ENCODE measurements at regions not wholly inside any gene's neighbourhood (a gene's known extent, or its start where the extent isn't known, plus 50 kb on each side); places are given as distances from the start of the nearest gene placed in this dataset.

DNA sequence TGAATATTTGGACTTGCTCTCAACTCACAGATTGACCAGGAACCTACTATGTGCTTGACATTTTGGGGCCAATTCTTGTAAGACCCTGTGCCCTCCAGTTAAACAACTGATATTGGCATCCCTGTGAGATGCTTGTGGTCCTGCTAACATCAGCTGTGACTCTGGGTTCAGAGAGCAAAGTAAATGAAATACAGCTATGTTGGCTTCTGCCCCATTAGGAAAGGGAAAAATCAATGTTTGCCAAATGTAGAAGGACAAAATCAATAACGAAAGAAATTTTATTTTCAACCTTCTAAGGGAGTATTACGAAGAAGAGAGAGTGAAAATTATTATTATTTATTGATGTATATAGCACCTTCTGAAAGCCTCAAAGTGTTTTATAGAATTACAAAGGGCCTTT is 266.9 kb upstream of the ARID1B start:
- DNase-seq = no peak

DNA sequence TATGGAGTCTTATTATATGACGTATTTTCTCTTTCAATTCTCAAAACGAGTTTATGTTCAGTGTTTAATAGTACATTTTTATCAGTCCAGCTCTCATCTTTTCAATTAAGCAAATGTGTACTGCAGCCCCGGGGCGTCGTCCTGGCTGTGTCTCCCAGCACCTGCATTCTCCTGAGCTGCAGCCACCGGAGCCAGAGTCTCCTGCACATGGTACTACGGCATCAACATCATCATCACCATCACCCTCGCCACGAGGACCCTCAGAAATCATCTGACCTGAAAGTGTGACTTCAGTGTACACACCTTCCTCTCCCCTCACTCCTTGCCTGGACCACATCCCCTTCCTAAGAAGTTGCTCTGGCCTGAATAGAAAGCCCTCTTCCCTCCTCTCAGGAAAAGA is 267.7 kb upstream of the ARID1B start:
- DNase-seq = no peak

DNA sequence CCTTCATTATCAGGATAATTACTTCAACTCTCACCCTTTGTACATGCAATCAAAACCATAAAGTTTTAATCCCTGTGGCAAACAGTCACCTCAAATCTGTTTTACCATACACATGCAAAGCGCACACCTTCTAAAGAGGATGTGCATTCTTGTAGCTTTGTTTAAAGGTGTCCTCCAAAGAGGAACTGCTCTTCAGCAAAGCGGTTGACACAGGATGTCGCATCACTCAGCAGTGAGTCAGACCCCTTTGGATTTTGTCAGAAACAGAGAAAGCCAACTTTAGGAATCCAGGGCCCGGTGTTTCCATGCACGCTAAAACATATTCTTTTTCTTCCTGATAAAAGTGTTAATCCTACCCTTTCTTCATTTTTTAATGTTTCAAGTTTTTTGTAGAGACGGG is 268.3 kb upstream of the ARID1B start:
- DNase-seq = no peak

DNA sequence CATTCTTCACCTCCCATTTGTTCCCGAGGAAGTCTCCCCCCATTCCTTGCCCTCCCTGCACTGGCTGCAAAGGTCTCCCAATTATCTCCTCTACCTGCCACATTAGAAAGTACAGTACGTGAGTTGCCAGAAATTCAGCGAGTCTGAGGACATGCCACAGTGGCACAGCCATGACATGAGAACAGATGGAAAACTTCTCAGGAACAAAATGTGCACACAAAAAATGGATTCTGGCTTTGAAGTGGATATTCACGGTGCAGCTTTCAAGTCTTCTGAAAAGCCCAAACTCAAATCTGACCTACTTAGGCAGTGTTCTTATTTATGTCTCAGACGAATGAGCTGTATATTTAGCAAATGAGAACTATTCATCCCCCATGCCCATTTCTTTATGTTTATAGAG is 269.1 kb upstream of the ARID1B start:
- DNase-seq = no peak

DNA sequence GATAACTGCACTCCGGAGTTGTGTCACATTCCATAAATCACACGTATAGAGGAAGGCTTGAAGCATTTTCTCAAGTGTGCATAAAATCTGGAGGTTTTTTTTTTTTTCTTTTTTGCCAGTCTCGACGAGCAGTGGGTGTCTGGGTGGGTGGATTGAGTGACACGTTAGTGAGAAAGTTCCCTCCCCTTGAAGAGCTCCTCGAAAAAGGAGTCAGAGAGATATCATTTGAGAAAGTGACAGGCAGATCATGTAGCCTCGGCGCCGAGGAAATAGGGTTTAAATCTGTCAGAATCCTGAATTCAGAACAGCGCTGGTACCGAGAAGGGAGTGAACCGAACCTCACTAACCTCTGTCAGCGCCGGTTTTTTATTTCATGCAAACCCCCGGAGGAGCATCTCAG is 269.5 kb upstream of the ARID1B start:
- DNase-seq = no peak

DNA sequence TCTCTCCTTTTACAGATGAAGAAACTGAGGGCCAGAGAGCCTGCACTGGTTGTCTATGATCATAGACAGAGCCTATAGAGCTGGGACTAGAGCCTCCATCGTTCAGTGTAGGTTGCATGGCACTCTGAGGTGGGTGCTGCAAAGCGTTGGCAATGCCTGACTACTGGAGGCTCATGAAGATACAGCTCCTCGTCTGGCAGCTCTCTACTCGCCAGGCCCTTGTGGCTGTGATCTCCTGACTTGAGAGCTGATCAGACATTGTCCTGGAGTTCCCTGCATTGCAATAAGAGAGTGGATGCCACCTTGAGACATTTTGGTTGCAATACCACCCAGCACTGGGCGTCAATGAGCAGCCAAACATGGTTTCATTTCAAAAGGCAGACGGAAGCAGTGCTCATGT is 270.1 kb upstream of the ARID1B start:
- DNase-seq = no peak

DNA sequence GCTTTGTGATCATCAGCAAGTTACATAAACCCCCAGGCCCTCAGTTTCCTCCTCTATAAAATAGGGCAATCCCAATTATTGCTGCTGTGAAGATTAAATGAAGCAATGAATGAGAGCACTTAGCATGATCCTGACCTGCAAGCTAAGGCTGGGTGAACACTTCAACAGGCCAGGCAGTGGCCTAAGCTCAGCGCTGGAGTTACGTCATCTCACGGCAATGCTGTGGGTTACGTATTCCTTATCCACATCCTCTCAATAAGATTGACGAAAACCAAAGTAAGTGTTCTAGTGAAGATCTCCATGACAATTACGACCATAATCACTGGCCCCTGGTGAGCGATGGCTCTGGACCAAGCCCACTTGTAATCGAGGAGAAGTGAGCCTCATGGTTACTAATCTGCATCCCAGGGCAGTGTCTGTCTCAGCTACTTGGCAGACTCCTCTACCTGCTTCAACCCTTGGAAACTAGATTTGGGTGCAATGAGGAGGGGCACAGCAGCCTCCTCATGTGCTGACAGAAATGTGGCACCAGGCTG is 274.1 kb upstream of the ARID1B start:
- DNase-seq = no peak

DNA sequence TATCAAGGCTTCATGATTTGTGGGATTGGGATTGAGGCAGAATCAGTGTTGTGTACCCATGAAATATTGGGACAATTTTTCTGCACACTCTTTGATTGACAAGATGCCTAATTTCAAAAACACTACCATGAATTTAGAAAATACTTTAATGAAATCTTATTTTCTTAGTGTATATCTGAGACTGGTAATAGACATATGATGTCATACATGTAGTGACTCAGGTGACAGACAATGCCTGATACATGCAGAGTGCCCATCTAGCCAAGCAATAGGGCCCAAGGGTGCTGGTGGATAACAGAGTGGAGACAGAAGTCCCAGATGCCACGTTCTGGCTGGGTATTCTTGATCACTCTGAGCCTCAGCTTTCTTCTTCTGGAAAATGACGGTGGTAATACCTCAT is 279.6 kb upstream of the ARID1B start:
- DNase-seq = no peak

DNA sequence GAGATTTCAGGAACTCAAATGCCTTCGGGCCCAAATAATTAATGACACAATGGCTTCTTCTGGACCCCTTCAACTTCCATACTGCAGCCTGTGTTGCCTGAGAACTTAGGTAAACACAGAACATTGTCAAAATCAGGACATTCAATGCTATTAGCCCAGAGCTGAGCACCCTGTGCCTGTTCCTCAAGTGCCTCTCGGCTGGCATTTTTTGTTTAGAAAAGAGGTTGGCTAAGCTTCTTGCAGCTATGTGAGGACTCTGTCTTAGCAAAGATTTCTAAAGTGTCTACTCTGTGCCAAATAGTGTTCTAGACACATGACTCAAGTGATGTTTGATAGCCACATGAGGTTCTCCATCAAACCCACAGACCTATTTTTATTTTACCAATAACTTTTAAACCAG is 289.3 kb upstream of the ARID1B start:
- DNase-seq = no peak

DNA sequence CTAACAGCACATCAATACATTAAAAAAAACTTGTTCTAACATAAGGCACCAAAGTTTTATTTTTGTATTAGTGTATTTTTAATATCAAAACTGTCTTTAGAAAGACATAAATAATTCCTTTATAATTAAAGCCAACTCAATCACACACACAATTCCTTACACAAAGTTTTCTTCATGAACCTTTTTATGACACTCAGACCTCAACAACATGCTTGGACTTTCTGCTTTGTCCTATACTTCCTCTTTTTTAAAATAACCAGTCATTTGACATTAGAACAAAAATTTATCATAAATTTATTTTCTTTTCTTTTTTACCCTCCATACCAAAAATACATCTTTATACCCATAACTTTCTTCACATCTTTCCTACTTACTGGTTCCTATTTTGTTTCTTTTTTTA is 292.0 kb upstream of the ARID1B start:
- DNase-seq = no peak

DNA sequence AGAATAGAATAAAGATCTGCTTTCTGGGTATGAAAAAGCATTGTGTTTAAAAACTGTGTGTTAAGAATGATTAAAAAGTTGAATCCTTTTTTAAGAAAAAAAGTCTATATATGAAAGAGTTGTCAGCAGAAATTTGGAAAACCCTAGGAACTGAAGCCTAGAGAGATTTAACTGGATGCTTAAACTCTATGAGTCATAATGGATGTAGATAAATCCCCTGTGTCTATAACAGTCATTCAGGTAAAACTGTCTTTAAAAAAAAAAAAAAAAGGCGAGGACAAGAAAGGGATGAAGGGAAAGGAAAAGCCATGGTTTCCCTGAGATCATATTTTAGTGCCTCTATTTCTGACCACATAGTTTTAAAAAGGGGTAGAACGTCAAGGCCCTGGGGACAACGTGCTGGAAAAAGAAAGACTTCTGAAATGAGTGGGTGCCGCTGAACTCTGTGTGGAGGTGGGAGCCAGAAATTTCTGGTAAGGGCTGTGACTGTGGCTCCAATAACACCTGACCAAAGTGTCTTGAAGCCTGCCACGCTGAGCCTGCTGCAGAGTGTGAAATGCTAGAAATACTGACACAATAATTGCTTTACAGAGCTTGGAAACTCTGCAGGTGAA is 302.6 kb upstream of the ARID1B start:
- DNase-seq = no peak

DNA sequence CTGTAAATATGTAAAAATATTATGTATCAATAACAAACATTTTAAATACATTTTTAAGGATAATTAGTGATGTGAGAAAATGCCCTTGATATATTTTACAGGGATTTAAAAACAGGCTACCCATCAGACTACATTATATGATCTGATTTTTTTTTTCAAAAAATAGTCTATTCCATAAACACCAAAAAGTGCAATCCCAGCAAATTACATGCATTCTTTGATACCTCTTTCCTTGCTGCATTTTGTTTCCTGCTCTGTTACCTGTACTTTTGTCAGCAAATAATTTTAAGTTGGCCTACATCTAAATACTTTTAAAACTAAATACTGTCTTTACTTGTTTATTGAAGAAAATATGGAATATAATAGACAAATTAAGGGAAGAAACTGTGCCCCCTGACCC is 306.2 kb upstream of the ARID1B start:
- DNase-seq = no peak

DNA sequence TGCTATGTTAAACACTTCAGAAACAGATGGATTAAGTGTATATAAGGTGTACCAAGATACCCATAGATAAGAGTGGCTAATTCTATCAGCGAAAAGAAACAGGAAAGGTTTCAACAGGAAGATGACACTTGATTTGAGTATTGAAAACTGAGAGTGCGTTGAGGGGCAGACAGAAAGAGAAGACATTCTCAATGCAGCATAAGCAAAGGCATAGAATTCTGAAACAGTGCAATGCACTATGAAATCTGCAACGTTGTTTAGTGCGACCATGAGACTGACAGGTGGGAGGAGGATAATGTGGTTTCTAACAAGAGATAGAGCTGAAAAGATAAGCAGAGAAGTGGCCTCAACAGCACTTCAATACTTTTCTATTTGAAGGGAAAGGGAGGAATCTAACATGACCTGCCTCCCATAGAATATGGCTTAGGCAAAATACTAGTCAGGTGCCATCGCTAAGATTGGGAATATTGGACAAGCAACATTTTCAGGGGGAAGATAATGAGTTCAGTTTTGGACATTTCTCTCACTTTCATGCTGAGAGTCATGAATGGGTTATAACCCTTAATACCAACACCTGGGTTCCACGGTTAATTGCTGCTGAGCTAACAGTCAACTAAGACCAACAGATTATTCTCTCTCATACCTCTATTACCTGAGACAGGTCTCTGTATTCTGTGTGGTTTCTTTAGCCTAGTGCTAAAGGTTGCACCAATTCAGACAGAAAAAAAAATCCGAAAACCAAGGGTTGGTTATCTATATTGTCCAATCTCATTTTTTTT is 312.9 kb upstream of the ARID1B start:
- no peak for DNase-seq

DNA sequence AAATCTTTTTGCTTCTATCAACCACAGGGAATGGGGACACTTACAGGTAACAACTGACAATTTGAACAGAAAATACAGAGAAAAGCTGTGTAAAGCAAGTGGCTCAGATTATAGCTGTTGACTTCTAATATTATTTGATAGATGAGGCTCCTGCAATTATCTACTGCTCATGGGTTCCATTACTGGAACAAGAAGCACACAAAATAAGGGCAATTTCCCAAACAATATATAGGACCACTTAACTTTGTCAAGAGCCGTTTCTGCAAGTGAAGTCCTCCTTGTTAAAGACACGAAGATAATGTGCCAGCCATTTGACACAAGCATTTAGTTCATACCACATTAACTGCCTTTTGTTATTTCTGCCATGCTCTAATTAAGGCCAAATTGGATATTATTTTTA is 315.5 kb upstream of the ARID1B start:
- no peak for DNase-seq

DNA sequence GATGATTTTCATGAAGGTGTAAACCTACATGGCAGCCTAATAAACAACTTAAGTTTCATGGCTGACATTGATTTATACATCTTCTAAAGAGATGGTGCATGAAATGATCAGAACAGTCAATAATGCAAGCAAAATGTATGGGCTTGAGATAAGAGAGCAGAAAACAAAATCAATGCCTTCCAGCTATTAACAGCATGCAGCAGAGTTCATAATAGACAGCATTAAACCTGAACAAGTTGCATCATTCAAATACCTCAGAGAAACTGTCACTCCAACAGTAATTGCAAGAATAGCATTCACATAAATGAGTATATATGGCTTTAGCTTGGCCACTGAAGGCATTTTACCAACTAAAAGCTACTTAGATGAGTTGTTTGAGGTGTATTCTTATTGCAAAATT is 319.6 kb upstream of the ARID1B start:
- no peak for DNase-seq

DNA sequence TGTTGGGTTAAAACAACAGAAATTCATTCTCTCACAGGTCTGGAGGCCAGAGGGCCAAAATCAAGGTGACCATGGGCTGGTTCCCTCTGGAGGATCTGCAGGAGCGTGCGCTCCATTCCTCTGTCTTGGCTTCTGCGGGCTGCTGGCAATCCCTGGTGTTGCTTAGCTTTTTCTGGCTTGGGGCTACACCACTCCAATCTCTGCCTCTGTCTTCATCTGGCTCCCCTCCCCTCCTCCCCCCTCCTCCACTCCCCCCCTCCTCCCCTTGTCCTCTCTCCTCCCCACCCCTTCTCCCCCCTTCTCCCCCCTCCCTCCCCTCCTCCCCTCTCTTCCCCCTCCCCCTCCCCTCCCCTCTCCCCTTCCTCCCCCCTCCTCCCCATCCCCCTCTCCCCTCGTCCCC is 321.3 kb upstream of the ARID1B start:
- DNase-seq = no peak

DNA sequence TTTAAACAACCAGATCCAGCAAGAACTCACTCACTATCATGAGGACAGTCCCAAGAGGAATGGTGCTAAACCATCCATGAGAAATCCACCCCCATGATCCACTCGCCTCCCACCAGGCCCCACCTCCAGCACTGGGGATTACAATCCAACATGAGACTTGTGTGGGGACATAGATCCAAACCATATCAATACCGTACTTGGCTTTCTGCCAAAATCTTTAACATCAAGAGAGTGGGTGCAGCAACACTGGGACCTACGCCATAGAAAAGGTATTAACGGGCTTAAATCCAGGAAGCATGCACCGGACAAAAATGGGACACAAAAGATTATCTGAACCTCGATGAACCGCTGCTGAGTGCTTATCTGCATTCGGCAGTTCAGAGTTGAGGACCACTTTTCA is 322.3 kb upstream of the ARID1B start:
- DNase-seq = no peak

DNA sequence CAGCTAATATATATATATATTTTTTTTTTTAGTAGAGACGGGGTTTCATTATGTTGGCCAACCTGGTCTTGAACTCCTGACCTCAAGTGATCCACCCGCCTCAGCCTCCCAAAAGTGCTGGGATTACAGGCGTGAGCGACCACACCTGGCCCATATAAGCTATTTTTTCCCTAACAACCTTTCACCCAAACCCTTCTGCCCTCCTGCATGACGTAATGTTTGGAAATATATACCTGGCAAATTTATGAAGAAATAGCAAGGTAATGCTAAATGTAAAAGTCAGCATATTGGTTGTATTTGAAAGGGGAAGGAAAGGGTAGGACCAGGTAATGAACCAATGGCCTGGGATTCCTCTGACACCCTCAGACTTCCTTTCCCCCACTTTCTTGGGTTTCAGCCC is 325.5 kb upstream of the ARID1B start:
- DNase-seq = no peak

DNA sequence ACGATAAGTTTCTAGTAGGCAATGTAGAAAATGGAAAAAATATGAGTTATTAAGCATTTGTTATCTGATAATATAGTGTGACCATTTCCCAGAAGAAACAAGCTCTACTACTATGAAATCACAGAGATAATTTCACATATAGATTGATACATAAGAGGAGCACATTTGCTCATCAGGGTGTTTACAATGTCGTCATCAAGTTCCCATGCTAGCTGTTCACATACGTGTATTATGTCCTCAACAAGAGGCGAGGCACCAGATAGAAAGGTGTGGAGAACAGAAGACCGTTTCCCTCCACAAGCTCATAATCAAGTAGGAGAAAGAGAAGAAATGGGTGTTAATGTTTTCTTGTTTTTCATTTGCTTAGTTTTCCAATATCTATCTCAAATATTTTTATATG is 326.1 kb upstream of the ARID1B start:
- DNase-seq = no peak

DNA sequence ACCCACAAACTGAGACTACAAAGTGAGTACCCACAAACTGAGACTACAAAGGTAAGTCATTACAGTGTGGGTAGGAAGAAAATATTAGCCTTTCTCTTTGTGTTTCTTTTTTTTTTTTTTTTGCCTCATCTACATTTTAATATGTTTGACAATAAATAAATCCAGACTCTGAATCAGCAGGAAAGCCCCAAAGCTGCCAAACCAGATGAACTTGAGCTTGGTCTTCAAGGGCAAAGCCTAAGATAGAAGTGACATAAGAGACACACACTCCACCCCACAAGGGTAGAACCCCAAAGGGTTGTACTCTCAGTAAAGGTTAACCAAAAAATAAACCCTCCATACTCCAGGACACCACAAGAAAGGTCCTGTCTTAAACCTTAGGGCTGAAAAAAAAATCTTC is 326.8 kb upstream of the ARID1B start:
- no peak for DNase-seq

DNA sequence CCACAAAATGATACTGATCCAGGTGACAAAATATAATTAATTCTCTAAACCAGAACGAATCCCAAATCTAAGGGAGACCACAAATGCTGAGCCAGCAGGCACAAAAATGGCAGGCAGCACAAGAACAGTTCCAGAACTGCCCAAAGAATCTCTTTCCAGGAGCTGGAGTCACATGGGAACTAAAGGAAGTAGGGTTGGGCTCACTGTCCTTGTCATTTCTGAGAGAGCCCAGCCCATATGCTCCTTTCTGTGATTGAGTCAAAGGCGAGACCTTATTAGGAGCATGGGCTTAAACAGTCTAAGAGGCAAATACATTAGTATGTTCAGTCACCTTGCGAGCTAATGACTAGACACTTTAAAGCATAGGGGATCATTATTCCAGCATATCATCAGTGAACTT is 327.6 kb upstream of the ARID1B start:
- no peak for DNase-seq

DNA sequence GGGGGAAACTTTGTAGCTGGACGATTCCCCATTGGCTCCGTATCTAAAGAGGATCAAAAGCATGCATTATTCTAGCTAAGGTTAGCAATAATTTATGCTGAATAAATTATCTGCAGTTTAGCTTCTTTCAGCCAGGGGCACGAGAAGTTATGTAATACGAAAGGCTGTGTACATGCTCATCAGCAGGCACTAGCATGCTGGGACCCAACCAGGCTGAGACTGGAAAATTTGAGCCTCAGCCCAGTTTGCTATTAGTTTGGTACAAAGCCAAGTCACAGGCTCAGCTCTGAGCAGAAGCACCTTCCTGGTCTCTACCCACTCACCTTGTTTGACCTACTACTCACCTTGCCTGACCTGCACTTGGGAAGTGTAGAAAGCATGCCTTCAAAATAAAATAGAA is 328.1 kb upstream of the ARID1B start:
- DNase-seq = peak; percentile 80

DNA sequence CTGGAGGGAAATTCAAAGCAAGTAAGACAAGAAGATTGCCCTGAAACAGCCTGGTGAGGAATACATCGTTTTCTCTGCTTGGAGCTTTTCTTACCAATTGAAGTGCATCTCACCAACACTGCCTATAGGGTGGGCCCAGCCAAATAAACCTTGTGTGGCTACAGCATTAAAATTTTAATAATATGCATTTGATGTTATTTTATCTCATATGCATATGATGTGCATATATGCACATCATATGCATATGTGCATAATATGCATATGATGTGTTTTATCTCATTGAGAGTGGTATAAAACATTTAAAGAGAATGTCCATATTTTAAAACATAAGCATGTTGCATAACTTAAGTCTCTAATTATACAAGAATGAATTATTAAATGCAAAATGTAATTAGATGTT is 328.6 kb upstream of the ARID1B start:
- DNase-seq = no peak

DNA sequence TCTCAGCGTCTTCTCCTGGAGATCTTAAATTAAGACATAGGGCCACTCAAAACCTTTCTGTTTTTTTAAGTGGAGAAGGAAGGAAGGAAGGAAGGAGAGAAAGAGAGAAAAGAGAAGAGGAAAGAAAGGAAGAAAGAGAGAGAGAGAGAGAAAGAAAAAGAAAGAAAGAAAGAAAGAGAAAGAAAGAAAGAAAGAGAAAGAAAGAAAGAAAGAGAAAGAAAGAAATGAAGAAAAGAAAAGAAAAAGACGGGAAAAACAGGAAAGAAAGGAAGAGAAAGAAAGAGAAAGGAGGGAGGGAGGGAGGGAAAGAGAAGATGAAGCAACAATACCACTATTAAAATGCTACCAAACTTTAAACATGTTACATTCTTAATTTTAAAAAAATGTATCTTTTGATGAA is 336.5 kb upstream of the ARID1B start:
- no peak for DNase-seq

DNA sequence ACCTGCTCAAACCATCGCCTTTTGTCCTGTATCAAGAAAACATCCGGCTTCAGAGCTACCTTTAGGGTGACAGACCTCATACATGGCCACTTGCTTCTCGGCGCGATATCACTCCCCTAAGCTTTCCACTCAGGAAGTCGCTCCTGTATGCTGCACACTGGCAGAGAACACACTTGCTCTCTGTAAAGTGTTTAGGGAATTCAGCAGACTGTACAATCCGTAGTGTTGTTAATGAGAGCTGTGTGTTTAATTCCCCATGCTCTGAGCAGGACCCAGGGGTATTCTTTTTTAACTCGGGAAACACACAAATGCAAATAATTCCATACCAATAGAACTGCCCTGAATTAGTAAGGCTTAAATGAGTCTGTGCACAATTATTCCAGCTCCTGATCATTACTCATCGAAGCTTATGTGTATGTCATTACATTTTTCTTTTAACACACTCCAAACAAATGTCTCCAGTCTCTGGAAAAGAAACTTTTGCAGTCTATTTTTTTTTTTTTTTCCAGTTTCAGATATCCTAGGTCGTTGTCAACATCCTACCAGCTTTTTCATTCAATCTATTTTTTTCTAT is 338.7 kb upstream of the ARID1B start:
- no peak for DNase-seq

Measured in NCI-H2029 (cell line).